ENCODE measurements at regions not wholly inside any gene's neighbourhood (a gene's known extent, or its start where the extent isn't known, plus 50 kb on each side); places are given as distances from the start of the nearest gene placed in this dataset.

- TF ChIP-seq CTCF (IDR thresholded peaks at IDR 0.05 in 8 of 11, conservative IDR thresholded peaks at IDR 0.05 in 3 of 11), result no peak
- no peak for TF ChIP-seq POLR2AphosphoS5 (IDR thresholded peaks at IDR 0.05)
- TF ChIP-seq POLR2A (IDR thresholded peaks at IDR 0.05), result no peak
Observed at GRCh38 chr13:34161931-34162543, 344.1 kb downstream of the RFC3 start.

All from spleen (tissue), 7 donors.